OCI-M2 (cell line): ENCODE measurements at regions not wholly inside any gene's neighbourhood (a gene's known extent, or its start where the extent isn't known, plus 50 kb on each side); places are given as distances from the start of the nearest gene placed in this dataset.

ENCODE experiments used
- DNase-seq: peaks from one replicate; lab custom pipeline; 2025; ENCODE audit not compliant: unreplicated experiment; lab: John Stamatoyannopoulos, UW

DNA sequence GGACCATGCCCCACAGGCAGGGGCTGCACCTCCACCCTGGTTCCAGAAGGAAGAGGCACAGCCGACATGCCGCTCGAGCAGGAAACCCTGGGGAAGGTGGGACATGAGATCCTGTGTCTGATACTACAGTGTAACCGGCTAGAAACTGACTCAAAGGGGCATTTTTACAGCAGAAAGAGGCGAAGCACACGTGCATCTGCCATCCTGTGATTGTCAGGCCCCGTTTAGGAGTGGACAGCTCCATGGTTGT is 62.7 kb downstream of the SIK1 start:
- no peak for DNase-seq

DNA sequence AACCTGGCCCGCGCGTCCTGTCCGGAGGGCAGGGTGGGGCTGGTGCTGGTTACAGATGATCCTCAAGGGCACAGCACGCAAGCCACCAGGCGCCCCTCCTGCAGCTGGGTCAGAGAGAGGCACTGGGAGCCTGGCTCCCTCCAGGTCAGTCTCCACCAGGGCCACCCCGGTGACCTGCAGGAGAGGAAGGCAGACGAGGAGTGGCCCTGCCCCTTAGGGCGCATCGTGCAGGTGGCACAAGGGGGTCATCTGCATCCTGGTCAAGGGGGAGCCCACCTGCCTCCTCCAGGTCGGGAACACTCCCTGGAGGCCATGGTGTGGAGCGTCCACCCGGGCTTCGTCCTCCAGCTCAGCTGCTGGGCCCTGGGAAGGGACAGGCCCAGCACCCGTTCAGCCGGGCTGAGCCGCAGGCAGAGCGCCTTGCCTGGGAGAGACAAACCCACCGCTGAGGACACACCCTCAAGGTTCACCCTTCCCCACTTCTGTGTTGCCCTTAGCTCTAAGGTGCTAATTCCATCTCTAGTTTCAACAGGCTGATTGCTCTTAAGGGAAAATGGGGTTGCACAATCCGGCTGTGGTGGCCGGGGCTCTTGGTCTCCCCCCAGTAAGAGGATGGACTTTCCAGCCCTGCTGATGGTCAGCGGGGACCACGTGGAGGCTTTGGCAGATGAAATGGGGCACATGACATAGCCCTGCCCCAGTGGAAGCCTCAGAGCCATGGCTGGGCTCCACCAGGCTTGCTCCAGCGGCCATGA is 63.2 kb downstream of the SIK1 start:
- DNase-seq = no peak

DNA sequence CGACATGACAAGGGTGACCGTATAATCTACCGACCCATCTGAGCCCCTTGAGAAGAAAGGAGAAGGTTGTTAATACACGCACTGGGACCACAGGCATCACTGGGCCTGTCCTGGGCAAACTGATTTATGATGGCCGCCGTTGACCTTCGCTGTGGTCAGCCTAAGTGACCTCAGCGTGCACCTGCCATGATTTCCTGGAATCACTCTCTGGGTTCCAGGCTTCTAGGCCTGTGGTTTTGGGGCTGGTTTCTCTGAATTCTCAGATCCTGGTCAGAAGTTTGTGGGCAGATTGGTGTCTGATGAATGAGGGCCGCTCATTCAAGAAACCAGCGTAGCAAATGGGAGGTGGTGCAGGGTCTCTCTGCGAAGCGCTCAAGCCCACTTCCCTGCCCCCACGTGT is 64.0 kb downstream of the SIK1 start:
- DNase-seq = no peak

DNA sequence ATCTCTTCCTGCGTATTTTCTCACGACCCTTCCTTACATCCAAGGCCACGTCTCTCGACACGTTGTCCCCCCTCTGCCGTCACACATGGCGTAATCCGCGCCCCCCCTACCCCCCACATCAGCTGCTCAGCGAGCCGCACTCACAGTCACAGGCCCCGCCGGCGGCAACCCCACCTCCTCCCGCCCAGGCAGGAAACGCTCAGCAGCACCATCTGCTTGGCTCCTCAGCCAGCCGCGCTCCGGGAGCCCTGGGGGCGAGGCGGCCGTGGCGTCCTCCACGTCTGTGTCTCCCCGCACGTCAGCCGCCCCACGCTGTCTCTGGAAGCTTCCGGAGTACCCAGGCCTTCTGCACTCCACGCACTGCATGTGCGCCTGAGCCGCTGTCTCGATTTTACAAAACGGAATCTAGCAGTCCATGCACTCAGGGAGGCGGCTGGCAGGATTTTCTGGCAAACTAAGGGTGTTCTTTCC is 64.6 kb downstream of the SIK1 start:
- no peak for DNase-seq

DNA sequence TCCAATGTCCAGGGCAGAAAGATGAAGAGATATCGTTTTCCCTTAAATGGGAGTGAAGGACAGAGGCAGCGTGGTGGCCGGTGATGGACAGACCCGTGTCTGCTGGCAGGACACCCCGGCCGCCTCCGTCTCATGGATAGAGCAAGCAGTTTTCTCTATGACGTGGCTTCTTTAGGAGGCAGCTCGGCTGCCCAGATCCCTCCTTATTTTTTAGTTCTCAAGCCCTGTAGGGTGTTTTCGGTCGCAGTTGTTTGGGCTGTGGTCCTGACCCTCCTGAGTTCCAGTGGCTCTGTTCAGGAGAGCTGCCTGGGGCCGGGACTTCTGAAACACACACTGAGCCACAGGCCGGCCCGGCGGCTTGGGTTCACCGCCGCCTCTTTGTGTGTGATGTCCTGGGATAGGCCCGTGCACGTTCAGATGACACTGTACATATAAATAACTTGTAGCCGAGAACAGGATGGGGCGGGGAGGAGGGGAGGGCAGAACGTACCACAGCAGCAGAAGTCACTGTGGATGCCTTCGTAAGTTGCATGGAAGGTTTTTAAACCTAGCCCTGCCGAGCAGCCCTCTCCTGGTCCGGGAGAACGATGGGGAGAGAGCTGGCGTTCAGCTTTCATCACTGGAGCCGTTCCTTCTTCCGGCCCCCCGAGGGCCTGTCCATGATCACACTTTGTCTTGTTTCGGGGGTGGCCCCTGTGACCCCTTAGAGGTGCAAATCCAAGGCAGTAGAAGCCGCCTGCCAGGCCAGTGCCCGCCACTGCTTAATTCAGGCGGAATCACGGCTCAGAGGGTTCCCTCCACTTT is 65.2 kb downstream of the SIK1 start:
- no peak for DNase-seq

DNA sequence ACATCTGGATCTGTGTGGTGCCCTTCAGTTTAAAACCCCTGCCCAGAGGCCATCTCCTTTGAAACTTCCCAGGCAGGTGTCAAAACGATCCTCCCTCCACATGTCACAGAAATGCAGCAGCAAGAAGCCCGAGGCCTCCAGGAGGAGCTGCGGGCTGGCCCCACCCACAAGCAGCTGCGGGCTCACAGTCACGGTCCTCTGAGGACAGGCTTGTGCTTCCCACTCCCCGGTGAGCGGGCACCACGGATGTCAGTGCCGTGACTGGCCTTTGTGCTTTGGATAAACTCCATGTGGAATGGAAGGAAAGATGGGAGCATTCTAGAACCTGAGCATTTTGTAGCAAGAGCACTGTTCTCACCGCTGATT is 65.8 kb downstream of the SIK1 start:
- DNase-seq = no peak

DNA sequence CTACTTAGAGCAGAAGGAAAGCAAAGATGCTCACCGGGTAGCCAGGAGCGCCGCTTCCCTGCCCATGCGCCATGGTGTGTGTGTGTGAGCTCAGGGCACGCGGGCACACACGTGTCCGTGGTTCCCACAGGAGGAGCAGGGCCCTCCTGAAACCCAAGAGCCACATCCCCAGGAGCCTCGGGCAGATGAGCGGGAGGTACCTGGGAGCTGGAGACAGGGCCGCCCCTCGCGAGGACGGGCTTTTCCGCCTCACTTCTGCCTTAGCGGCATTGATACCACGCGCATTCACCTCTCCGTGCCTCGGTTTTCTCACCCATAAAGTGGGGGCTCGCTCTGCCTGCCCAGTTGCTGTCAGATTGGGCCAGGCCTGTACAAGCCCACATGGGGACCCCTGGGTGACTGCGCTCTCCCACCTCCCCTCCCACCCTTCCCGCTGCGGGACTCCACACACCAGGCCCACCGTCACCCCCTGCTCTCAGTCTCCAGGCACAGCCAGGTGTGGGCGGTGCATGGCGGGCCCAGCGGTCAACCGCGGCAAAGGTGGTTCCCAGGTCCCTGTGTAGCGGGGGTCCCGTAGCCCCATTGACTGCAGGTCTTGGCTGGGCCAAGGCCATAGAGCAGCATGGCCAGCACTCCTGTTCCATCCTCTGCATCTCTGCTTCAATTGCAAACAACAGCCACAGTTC is 66.3 kb downstream of the SIK1 start:
- DNase-seq = no peak

DNA sequence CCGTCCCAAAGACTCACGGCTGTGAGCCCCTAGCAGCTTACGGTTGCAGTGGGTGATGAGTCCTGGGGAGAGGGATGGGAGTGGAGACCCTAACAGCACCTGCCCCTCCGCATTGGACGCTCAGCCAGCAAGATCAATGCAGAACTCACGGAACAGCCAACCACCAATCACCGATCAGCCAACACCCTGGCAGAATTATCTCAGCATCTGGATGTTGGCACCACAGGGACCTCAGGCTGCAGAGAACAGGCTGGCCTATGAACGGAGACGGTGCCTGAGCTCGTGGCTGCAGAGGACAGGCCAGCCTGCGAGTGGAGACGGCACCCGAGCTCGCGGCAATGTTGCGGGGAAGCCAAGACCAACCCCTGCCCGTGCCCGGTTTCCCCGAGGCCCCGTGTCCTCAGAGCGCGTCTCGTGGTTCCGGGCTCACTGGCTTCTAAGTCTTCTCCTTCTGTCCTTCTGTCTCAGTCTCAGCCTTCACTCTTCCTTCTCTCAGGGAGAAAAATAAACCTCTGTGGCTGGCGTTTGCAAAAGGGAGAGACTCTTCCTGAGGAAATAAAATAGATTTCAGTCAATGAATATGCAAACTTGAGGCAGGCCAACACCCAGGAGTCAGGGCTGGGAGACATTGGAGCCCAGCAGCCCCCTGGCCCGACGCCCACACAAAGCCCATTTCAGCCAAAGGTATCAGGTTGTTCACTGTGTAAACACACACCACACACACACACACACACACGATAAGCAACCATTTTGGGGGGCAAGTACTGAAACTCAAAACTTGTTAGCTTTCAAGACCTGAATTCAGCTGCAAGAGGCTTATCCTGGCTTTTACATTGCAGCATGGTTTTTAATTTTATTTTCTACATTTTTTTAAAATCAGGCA is 67.8 kb downstream of the SIK1 start:
- no peak for DNase-seq

DNA sequence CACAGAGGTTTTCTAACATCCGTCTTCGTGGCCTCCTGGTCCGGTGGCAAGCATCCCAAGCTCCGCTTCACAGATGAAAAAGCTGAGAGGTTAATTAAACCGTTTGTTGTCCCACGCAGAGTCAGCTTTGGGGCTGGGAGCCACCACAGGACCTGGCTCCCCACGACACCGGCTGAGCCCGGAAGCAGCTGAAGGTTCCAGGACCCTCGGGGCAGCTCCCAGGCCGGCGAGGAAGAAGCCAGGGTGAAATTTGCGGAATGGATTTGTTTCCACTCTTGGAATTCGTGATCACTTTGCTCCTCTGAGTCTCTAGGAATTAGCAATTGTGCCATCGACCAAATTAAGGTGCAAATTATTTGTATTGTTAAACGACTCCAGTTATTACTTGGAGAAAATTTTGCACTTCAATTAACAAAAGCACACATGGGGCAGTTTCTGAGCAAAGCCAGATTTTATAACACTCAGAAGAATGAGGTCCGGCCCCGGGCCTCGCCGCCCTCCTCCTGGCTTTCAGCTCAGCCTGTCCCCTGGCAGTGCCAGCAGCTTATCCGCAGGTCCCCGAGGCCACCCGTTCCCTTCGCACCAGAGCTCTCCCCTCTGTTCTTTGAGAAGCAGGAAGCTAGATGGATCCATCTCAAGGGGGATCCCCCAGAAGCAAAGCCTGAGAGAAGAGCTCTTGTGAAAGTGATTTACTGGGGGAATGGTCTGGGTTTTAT is 69.1 kb downstream of the SIK1 start:
- no peak for DNase-seq

DNA sequence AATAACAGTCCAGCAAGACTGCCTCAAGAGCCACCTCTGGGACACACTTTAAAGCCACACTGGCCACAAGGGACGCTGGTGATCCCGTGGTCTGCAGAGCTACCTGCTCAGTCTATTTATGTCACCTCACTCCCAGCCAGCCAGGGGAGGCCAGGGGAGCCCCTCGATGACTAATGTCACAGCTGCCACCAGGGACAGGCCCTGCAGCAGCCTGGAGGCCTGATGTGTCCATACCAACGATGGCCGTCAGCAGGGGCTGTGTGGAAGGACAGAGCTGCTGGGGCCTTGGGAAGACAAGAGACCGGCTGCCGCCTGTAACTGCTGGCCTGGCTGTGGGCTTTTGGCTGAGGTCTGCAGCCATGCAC is 71.0 kb downstream of the SIK1 start:
- DNase-seq = no peak

DNA sequence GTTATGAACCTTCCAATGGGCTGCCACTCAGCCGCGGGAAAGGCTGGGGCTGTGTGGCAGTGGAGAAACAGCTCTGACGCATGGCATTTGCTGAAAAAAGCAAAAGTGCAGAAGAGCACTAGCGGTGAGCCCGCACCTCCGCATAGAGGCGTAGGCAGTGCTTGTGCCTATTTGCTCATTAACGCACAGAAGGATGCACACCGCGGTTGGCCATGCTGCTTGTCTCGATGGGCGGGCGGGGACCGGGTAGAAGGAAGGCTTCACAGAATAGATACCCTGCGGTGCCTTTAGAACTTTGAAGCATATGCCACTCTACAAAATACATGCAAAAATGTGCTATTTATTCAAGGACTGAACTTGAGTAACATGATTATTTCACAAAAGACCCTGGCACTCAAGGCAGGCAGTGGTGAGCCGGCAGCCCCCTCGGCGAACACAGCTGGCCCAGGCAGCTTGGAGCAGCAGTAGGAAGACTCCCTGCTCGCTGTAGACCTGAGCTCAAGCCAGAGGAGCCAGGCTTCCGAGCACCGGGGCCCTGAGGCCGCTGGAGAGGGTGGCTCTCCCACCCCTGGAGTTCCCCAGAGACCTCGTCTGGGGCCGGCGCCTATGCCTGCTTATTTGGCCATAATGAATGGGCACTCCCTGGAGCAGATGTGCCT is 71.5 kb downstream of the SIK1 start:
- DNase-seq = no peak

DNA sequence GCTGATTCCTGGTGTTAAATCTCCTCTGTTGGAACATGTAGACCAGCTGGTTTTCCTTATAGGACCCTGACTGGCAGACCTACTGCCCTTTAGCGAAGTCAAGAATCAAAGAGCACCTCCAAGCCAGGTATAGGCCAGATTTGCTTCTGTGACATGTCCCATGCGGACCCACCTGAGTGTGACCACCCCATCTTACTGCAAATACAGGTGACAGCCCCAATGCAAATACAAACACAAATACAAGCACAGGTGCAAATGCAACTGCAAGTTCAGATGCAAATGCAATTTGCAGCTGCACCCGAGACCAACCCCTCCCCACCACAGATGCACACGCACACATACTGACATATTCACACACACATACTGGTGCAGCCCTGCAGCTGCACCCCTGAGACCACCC is 72.3 kb downstream of the SIK1 start:
- DNase-seq = no peak

DNA sequence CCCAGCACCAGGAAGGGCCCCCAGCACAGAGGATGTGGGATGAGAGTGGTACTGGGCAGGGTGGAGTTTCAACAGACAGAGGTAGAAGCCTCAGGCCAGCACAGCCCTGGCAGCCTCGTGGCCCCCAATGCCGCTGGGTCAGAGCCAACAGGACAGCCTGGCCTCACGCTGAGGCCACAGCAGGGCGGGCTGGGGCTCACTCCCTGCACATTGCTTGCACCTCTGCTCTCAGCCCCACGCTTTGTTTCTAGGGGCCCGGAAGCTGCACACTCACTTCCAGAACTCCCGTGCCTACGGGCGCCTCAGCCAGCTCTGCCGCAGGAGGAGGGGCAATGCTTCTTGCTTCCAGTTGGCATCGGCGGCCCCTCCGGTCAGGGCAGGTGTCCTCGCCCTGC is 72.9 kb downstream of the SIK1 start:
- DNase-seq = no peak

DNA sequence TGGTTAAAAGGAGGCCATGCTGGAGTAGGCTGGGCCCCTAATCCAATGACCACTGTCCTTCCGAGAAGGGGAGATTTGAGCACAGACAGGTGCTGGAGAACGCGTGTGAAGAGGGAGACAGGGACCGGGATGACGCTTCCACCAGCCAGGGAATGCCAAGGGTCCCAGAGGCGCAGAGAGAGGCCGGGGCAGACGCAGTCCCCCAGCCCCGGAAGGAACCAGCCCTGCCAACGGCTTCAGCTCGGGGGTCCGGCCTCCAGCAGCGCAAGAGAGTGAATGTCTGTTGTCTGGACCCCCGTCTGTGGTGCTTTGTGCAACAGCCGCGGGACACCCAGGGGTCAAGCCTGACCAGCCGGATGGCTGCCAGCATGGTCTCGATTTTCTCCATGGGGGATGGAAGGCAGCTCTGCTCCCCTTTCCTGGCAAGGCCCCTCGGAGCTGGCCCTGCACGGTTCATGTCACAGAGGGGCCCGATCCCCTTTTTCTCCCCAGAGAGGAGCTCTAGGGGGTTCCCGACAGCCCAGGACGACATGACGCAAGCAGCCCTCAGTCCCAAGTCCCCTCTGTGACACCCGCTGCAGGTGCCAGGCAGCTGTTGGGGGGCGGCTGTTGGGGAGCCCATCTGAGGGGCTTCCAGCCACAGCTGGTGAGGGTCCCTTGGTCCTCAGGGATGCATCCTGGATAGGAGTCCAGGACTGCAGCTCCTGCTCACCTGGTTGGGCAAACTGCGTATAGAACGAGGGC is 73.5 kb downstream of the SIK1 start:
- DNase-seq = no peak

DNA sequence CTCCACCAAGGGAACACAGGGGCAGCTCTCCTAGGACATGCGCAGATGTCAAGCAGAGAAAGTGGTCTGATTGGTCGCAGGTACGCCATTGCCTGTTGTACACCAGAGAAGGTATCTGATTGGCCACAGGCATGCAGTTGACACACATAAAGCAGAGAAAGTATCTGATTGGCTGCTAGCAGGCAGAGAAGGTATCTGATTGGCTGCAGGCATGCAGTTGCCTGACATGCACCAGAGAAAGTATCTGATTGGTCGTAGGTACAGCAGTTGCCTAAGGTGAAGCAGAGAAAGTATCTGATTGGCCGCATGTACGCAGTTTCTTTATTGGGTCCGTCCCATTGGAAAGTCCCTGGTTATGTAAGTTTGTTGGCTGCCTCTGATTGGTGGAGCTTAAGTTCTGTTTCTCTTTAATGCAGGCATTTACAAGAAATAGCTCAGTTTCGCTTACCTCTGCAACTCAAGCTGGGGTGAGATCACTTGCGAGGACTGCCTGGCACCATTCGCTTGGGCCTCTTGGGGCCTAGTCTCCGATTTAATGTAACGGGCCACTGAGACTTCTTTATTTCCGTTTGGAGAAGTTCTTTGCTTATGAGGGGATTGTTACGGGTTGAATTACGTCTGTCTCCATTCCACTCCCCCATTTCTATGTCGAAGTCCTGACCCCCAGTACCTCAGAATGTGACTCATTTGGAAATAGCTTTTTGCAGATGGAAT is 74.2 kb downstream of the SIK1 start:
- DNase-seq = no peak

DNA sequence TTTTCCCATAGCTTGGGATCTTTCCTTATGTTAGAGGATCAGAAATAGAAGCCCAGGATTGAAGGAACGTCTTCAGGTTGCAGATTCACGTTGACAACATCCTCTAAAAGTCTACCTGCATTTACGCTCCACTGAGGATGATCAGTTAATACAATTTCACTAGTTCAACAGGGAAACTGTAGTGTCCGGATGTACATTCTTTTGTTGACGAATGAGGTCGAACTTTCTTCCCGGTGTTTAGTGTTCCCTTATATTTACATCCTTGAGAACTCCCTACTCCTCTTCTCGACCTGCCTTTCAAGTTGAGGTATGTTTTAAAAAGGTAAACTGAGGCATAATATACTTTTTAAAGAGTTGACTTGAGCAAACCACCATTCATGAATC is 74.8 kb downstream of the SIK1 start:
- no peak for DNase-seq

DNA sequence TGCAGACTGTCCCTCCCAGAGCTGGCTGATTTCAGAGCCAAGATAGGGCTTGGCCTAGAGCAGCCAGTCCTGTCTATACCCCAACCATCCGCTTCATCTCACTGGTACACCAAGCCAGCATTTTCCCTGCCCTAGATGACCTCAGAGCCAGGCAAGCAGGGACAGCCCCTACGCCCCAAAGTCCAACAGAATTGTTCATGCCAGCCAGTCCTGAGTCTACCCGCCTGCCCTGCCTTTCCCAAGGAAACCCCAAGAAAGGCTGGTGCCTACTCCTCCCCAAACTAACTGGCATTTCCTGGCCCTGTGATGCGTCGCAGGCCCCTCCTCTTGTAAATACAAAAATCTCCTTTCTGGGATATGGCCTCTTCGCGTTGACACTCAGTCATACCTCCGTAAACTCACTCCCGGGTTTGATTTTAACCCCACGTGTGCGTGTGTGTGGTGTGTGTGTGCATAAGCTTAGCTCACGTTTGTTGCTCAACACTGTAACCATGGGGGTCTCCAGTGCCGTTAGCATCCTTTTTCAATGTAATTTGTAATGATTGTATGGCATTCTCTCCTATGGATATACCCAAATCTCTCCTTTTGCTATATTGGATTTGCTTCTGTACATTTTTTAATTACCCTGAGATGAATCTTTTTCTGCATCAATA is 75.3 kb downstream of the SIK1 start:
- no peak for DNase-seq

DNA sequence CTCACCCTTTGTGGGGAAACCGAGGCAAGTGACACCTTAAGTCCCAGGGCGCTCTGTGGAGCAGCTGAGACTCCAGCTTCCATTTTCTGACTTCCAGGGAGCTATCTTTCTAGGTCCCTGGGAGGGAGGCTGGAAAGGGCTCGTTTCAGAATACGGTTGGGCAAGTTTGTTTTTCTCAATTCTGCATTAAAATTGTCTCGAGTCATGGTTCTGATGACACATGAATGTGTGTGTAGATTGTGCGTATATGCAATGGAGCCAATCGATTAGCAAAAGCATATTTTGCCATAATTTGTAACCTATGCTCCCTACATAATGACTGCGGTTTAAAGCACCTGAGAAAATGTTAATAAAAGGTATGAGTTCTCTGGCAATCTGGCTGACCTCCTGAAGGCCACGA is 77.3 kb downstream of the SIK1 start:
- DNase-seq = no peak
